ENCODE measurements at regions not wholly inside any gene's neighbourhood (a gene's known extent, or its start where the extent isn't known, plus 50 kb on each side); places are given as distances from the start of the nearest gene placed in this dataset.

- WGBS (ENCODE audit: extremely low coverage, insufficient read length, low lambda C conversion rate): no CpG with 5 or more reads among the region's 6 CpGs
- Histone ChIP-seq H3K9me3 (ENCODE audit: control insufficient read depth, low read depth, low read length) (peaks cover 5% of the 10 kb centered on the region), H3K27me3 (ENCODE audit: insufficient read depth, low read length) (no peaks in the 10 kb centered on the region), H2AK5ac (ENCODE audit: insufficient read length, low read length) (no peak overlapping the region), H2BK120ac (ENCODE audit: low read depth, low read length, poor library complexity, severe bottlenecking) (no peak overlapping the region), H3K4me1 (ENCODE audit: insufficient read depth, low read length) (peaks cover 4% of the 10 kb centered on the region; the same call in 1 of the 2 replicates), H4K5ac (ENCODE audit: insufficient read length, low read depth, low read length) (no peak overlapping the region), H3K79me1 (ENCODE audit: insufficient read depth, low read depth, low read length, poor library complexity, severe bottlenecking) (no peaks in the 10 kb centered on the region), H4K20me1 (ENCODE audit: control insufficient read depth, insufficient read depth, insufficient read length) (no peaks in the 10 kb centered on the region), H2BK5ac (ENCODE audit: insufficient read length, low read length) (no peak overlapping the region), H3K4ac (ENCODE audit: low read depth, low read length) (no peak overlapping the region), H3K9ac (ENCODE audit: extremely low read depth, insufficient read length, low read length) (no peak overlapping the region), H3K56ac (ENCODE audit: insufficient read length, low read depth, low read length) (no peak overlapping the region), H4K8ac (replicated peaks; ENCODE audit: insufficient read length, low read depth, low read length) (no peak overlapping the region), H3K14ac (ENCODE audit: insufficient read depth, low read length) (no peak overlapping the region), H4K91ac (ENCODE audit: insufficient read length, low read depth, low read length) (no peak overlapping the region), H3K23ac (ENCODE audit: insufficient read length, low read depth, low read length) (no peak overlapping the region), H2BK20ac (ENCODE audit: low read depth, low read length, poor library complexity, severe bottlenecking) (no peak overlapping the region), H2BK12ac (ENCODE audit: insufficient read length, low read depth, low read length) (no peak overlapping the region), H3K27ac (ENCODE audit: insufficient read length, low read depth, low read length) (no peak overlapping the region), H3K23me2 (ENCODE audit: insufficient read length, low read depth, low read length, poor library complexity, severe bottlenecking) (no peaks in the 10 kb centered on the region), H3K4me2 (ENCODE audit: insufficient read depth, insufficient read length, low read length) (no peak overlapping the region), H3K79me2 (ENCODE audit: insufficient read depth, low read length) (no peaks in the 10 kb centered on the region), H3T11ph (ENCODE audit: low read length) (no peak overlapping the region), H2BK15ac (ENCODE audit: low read depth, low read length) (no peak overlapping the region), H3K18ac (ENCODE audit: insufficient read length, low read depth, low read length) (no peak overlapping the region), H2AFZ (ENCODE audit: low read length) (no peak overlapping the region)
- Mint-ChIP-seq H3K27ac (no peak overlapping the region), H3K36me3 (ENCODE audit: insufficient read depth in 1 of 3, low read depth in 3 of 3) (peaks cover 0 to 10% (median 3%) of the 10 kb centered on the region in 3 experiments; a peak in 2 of 7 replicates), H3K9me3 (peaks cover 10 to 11% of the 10 kb centered on the region in 2 experiments), H3K27me3 (ENCODE audit: low read depth) (no peaks in the 10 kb centered on the region; the same call in none of the 2 replicates), H3K4me1 (peaks cover 12 to 29% of the 10 kb centered on the region in 2 experiments), H3K4me3 (no peak overlapping the region)
- TF ChIP-seq CTCF (conservative IDR thresholded peaks at IDR 0.05): no peak
- no peak for DNase-seq
Measured at GRCh38 chr3:150072576-150072975, 101.9 kb upstream of the PFN2 start.
